ENCODE measurements at regions not wholly inside any gene's neighbourhood (a gene's known extent, or its start where the extent isn't known, plus 50 kb on each side); places are given as distances from the start of the nearest gene placed in this dataset.

GRCh38 chr7:130868139-130868538 lies 134.1 kb upstream of the KLF14 start:
- TF ChIP-seq CTCF (conservative IDR thresholded peaks at IDR 0.05 in 1 of 2, IDR thresholded peaks at IDR 0.05 in 1 of 2; ENCODE audit: low read depth in 1 of 2, low read length in 2 of 2) (no peak), EZH2 (IDR thresholded peaks at IDR 0.05; ENCODE audit: low read length, missing control alignments) (no peak)
